GM21528 (cell line): ENCODE measurements at regions not wholly inside any gene's neighbourhood (a gene's known extent, or its start where the extent isn't known, plus 50 kb on each side); places are given as distances from the start of the nearest gene placed in this dataset.

Experiments used
- ATAC-seq: cut with Tn5 transposase; IDR thresholded peaks from one replicate; pipeline ENCODE4 v1.9.1; 2021; ENCODE audit warnings: mild to moderate bottlenecking, moderate library complexity; ENCODE audit not compliant: unreplicated experiment, low FRiP score

GRCh38 chr2:156647377-156648010 is 211.3 kb downstream of the GPD2 start:
- ATAC-seq = no peak

- ATAC-seq = no peak
Measured at GRCh38 chr2:156648522-156648921, 212.3 kb downstream of the GPD2 start.

GRCh38 chr2:156649596-156649995 is 213.4 kb downstream of the GPD2 start:
- no peak for ATAC-seq

GRCh38 chr2:156652691-156653090 is 216.5 kb downstream of the GPD2 start:
- no peak for ATAC-seq

GRCh38 chr2:156653675-156654074 is 217.5 kb downstream of the GPD2 start:
- ATAC-seq = no peak

- ATAC-seq = no peak
Measured at GRCh38 chr2:156657809-156658208, 221.6 kb downstream of the GPD2 start.

- no peak for ATAC-seq
Measured at GRCh38 chr2:156659694-156660093, 223.5 kb downstream of the GPD2 start.

GRCh38 chr2:156663757-156664409 is 227.7 kb downstream of the GPD2 start:
- peak; percentile 86 for ATAC-seq

GRCh38 chr2:156666130-156666785 is 230.1 kb downstream of the GPD2 start:
- no peak for ATAC-seq

- no peak for ATAC-seq
Measured at GRCh38 chr2:156670104-156670503, 233.9 kb downstream of the GPD2 start.

- no peak for ATAC-seq
Measured at GRCh38 chr2:156671706-156672361, 235.7 kb downstream of the GPD2 start.

GRCh38 chr2:156672556-156673332 is 236.6 kb downstream of the GPD2 start:
- ATAC-seq = no peak

GRCh38 chr2:156673333-156673615 is 237.1 kb downstream of the GPD2 start:
- ATAC-seq = no peak

- no peak for ATAC-seq
Measured at GRCh38 chr2:156673981-156674380, 237.8 kb downstream of the GPD2 start.

GRCh38 chr2:156675896-156676295 is 239.7 kb downstream of the GPD2 start:
- no peak for ATAC-seq

- ATAC-seq = no peak
Measured at GRCh38 chr2:156679820-156680219, 243.6 kb downstream of the GPD2 start.

GRCh38 chr2:156680266-156680665 is 244.1 kb downstream of the GPD2 start:
- ATAC-seq = no peak

- ATAC-seq = no peak
Measured at GRCh38 chr2:156687126-156687525, 250.9 kb downstream of the GPD2 start.

GRCh38 chr2:156687715-156688114 is 251.5 kb downstream of the GPD2 start:
- no peak for ATAC-seq

GRCh38 chr2:156689939-156690338 is 253.8 kb downstream of the GPD2 start:
- no peak for ATAC-seq

- no peak for ATAC-seq
Measured at GRCh38 chr2:156691014-156691413, 254.8 kb downstream of the GPD2 start.
